Activated B cell treated with CpG ODN at 0.5 μM for 24 hours (primary cell): ENCODE measurements at regions not wholly inside any gene's neighbourhood (a gene's known extent, or its start where the extent isn't known, plus 50 kb on each side); places are given as distances from the start of the nearest gene placed in this dataset.
"Not testable (repeated sequence)": the region's sequence is repeated elsewhere in the genome, so short reads cannot be mapped to it uniquely, and the experiment has no call there.

Source experiments
- ATAC-seq: fragments of 200-7000 bp; cut with Tn5 transposase; one replicate; pipeline ENCODE4 v1.10.0; 2021; ENCODE audit warnings: low read depth, mild to moderate bottlenecking, moderate library complexity
- CTCF ChIA-PET: fragments of 350-600 bp; sonication (Branson Sonifier 250); formaldehyde crosslinking; loops from one replicate; lab custom pipeline; 2021; ENCODE audit warnings: antibody characterized with exemption; lab: Charles Lee
- POLR2A ChIA-PET: fragments of 350-600 bp; sonication (Branson Sonifier 250); formaldehyde crosslinking; loops from one replicate; lab custom pipeline; 2021; ENCODE audit warnings: antibody characterized with exemption; lab: Charles Lee
- DNase-seq: peaks from one replicate; pipeline ENCODE4 v3.0.0; 2022
- H3K27ac Mint-ChIP-seq: one replicate; pipeline ENCODE4 v1.8.0; 2020; ENCODE audit warnings: mixed read lengths
- H3K27me3 Mint-ChIP-seq: one replicate; pipeline ENCODE4 v1.8.0; 2021; ENCODE audit warnings: mixed read lengths
- H3K36me3 Mint-ChIP-seq: one replicate; pipeline ENCODE4 v1.8.0; 2021; ENCODE audit warnings: low read depth, mixed read lengths
- H3K4me1 Mint-ChIP-seq: one replicate; pipeline ENCODE4 v1.8.0; 2021; ENCODE audit warnings: mixed read lengths
- H3K4me3 Mint-ChIP-seq: one replicate; pipeline ENCODE4 v1.8.0; 2020; ENCODE audit warnings: mild to moderate bottlenecking, mixed read lengths
- H3K9me3 Mint-ChIP-seq: one replicate; pipeline ENCODE4 v1.8.0; 2020; ENCODE audit warnings: mixed read lengths
- CTCF ChIP-seq: fragments of 200-600 bp; IDR thresholded peaks from one replicate; pipeline ENCODE4 v1.8.0; 2022; ENCODE audit warnings: antibody characterized with exemption, mild to moderate bottlenecking
- intact Hi-C: fragments of 100-400 bp; cut with micrococcal nuclease; formaldehyde crosslinking; loops from one replicate; pipeline ENCODE4 v1.15.1; 2024

- intact Hi-C loops, result no loop called here
- no peaks in the 10 kb centered on the region for H3K27me3 Mint-ChIP-seq
- H3K9me3 Mint-ChIP-seq, result peaks cover 23% of the 10 kb centered on the region
- DNase-seq, result no peak
- no peak for TF ChIP-seq CTCF
- POLR2A ChIA-PET, result no interaction called here
- no peak overlapping the region for H3K4me3 Mint-ChIP-seq
- H3K4me1 Mint-ChIP-seq, result no peaks in the 10 kb centered on the region
- no peak overlapping the region for H3K27ac Mint-ChIP-seq
- no peaks in the 10 kb centered on the region for H3K36me3 Mint-ChIP-seq
- CTCF ChIA-PET, result no interaction called here
- ATAC-seq, result no peak
Measured at GRCh38 chr6:155770313-155770712, 314.7 kb upstream of the NOX3 start.

DNA sequence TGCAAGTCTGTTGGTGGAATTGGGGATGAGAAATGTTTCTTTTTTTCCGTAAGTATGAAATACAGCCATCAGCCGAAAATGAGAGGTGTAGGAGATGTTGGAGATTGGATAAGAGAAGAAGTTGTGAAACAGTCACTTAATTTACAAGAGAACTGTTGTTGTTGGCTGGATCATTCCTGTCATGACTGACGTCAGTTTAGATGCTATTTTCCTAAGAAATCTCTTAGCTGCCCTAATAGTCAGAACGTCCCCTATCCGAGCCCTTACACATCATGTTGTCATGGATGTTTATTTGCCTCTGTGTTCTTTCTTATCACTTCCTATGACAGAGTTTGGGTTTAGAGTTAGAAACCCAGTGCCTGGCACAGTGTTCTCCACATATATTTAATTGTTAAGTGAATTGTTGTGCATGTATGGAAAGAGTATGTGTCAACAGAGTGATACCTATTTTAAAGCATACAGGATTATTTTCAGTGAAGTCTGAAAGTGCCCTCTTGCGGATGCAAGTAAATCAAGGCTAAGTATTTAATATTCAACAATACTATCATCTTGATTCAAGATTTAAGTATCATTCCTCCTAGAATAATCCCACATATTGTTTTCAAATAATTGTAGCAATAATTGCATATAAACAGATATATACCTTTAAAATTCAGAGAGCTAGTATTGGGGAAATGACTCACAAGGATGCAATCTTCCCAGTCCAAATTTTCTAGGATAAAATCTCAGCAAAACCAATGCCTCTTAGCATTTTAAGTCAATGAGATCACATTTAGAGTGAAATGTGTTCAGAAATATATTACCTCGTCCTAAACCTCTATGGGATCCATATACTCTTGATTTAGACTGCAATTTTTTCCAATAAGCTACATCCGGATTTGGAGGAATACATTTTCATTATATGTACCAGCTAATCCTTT, 309.9 kb upstream of the NOX3 start:
- no peak for ATAC-seq
- H3K4me3 Mint-ChIP-seq, result no peak overlapping the region
- CTCF ChIA-PET, result no interaction called here
- peaks cover 11% of the 10 kb centered on the region for H3K9me3 Mint-ChIP-seq
- POLR2A ChIA-PET, result no interaction called here
- no peak for DNase-seq
- no peak for TF ChIP-seq CTCF
- no peaks in the 10 kb centered on the region for H3K36me3 Mint-ChIP-seq
- no peaks in the 10 kb centered on the region for H3K27me3 Mint-ChIP-seq
- no peak overlapping the region for H3K27ac Mint-ChIP-seq
- intact Hi-C loops, result no loop called here
- no peaks in the 10 kb centered on the region for H3K4me1 Mint-ChIP-seq

GRCh38 chr6:155762649-155763048, 307.0 kb upstream of the NOX3 start:
- no peaks in the 10 kb centered on the region for H3K27me3 Mint-ChIP-seq
- no peaks in the 10 kb centered on the region for H3K4me1 Mint-ChIP-seq
- CTCF ChIA-PET, result no interaction called here
- H3K9me3 Mint-ChIP-seq, result no peaks in the 10 kb centered on the region
- no peak overlapping the region for H3K27ac Mint-ChIP-seq
- intact Hi-C loops, result no loop called here
- H3K36me3 Mint-ChIP-seq, result no peaks in the 10 kb centered on the region
- POLR2A ChIA-PET, result no interaction called here
- TF ChIP-seq CTCF, result no peak
- H3K4me3 Mint-ChIP-seq, result no peak overlapping the region
- ATAC-seq, result no peak
- DNase-seq, result no peak

DNA sequence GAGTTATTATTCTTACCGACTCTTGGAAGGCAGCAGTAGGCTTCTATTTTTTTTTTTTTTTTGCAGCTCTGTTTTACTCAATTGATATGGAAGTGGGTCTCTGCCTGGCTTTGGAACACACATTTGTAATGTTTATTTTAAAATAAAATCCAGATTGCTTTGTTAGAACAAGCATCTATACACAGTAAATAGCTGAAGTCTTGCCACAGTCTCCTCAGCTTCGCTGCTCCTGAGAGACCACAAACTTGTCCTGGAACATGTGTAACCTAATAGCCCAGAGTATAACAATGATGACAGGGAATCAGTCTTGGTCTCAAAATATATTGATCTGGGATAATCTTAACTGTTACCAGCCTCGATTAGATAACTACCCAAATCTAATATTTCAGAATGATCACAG, 299.8 kb upstream of the NOX3 start:
- no peaks in the 10 kb centered on the region for H3K36me3 Mint-ChIP-seq
- ChIA-PET POLR2A (no interaction called here), CTCF (no interaction called here)
- DNase-seq (no peak), ATAC-seq (no peak)
- H3K27me3 Mint-ChIP-seq, result no peaks in the 10 kb centered on the region
- TF ChIP-seq CTCF, result no peak
- no peaks in the 10 kb centered on the region for H3K4me1 Mint-ChIP-seq
- no peak overlapping the region for H3K4me3 Mint-ChIP-seq
- no peak overlapping the region for H3K27ac Mint-ChIP-seq
- intact Hi-C loops, result no loop called here
- peaks cover 15% of the 10 kb centered on the region for H3K9me3 Mint-ChIP-seq

DNA sequence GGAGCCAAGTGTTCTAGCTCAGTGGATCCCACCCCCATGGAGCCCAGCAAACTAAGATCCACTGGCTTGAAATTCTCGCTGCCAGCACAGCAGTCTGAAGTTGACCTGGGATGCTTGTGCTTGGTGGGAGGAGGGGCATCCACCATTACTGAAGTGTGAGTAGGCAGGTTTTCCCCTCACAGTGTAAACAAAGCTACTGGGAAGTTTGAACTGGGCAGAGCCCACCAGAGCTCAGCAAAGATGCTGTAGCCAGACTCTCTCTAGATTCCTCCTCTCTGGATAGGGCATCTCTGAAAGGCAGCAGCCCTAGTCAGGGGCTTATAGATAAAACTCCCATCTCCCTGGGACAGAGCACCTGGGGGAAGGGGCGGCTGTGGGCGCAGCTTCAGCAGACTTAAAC, 293.1 kb upstream of the NOX3 start:
- CTCF ChIA-PET, H3K36me3 Mint-ChIP-seq, H3K4me1 Mint-ChIP-seq, DNase-seq, ATAC-seq, POLR2A ChIA-PET, H3K4me3 Mint-ChIP-seq, H3K27ac Mint-ChIP-seq, intact Hi-C loops, H3K27me3 Mint-ChIP-seq: not testable (repeated sequence)
- peaks cover 10% of the 10 kb centered on the region for H3K9me3 Mint-ChIP-seq
